Fibroblast of peridontal ligament (primary cell): ENCODE measurements at regions not wholly inside any gene's neighbourhood (a gene's known extent, or its start where the extent isn't known, plus 50 kb on each side); places are given as distances from the start of the nearest gene placed in this dataset.

ENCODE experiments used
- DNase-seq: peaks from one replicate; pipeline ENCODE4 v3.0.0-alpha.2; 2010; ENCODE audit errors: extremely low read depth

GRCh38 chr1:204736836-204737235 lies 51.3 kb upstream of the LRRN2 start:
- DNase-seq = no peak

DNA sequence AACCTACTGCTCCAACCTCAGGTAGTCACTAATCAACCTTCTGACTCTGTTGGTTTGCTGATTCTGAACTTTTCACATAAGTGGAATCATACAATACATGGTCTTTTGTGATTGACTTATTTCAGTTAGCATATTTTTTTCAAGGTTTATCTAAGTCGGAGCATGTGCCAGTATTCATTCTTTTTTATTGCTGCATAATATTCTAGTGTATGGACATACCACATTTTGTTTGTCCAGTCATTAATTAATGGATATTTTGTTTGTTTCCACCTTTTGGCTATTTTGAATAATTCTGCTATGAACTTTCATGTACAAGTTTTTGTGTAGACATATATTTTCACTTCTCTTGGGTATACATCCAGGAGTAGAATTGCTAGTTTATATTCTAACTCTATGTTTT lies 53.0 kb upstream of the LRRN2 start:
- no peak for DNase-seq

- DNase-seq = no peak
Measured at GRCh38 chr1:204740354-204740753, 54.8 kb upstream of the LRRN2 start.

DNA sequence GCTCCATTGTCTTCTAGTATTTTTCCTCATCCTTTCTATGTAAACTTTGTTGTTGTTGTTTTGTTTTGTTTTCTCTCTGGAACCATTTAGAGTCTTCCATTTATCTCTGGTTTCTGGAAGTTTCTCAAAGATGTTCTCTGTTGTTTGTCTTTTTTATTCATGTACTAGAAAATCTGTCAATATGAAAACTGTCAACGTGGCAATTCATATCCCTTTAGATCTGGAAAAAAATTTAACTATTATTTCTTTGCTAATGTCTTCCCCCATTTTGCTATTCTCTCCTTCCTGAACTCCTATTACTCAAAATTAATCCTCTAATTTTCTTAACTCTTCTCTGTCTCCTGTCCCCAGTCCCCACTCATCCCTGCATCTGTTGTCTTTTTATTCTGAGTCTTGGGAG lies 55.9 kb upstream of the LRRN2 start:
- DNase-seq = no peak

DNA sequence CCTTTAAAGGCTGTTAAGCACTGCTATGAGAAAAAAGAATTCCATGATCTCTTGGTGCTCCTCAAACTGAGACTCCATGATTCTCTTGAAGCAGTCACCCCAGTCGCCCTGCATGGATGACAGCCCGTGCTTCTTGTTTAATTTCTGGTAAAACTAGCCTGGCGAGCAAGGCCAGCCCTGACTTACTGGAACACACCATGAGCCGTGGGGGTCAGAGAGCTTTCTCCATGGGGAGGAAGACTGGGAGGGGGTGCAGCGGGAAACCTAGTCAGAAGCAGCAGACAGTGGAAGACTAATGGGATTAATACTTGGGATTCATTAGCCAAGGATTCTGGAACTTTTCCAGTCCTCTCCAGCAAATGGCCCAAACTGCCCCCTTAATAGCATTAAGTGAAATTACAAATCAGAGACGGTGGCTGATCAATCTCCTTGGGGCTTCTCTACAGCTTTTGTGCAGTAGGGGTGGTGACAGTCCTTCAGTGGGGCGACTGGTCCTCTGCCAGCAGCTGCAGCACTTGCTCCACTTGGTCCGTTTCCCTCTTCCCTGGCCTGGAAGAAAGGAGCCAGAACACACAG lies 57.2 kb upstream of the LRRN2 start:
- DNase-seq = no peak

DNA sequence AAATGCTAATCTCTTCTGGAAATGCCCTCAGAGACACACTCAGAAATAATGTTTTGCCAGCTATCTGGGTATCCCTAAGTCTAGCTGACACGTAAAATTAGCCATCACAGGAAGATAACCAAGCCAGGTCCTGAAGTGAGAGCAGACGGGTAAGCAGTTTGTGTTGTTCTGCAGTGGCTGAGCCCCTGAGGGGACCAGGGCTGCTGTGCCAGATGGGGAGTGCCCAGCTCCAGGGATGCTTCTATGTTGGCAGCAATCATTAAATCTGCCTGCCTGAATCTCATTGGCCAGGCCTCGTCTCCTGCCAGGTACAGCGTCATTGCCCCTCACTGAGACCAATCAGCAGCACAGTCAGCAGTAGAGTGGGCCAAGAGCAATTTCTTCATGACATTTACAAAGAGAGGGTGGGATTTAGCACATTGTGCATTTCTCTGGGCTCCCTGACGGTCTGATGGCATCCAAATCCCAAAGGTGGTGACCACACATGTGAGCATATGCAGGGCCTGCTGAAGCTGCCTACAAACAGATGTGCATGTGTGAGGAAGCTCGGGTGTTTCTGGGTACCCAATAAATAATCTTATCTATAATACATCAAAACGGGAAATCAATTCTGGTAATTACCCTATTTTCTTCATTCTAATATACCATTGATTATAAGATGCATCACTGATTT lies 58.7 kb upstream of the LRRN2 start:
- DNase-seq = no peak

GRCh38 chr1:204746838-204747442 lies 61.4 kb upstream of the LRRN2 start:
- DNase-seq = peak; percentile 36

DNA sequence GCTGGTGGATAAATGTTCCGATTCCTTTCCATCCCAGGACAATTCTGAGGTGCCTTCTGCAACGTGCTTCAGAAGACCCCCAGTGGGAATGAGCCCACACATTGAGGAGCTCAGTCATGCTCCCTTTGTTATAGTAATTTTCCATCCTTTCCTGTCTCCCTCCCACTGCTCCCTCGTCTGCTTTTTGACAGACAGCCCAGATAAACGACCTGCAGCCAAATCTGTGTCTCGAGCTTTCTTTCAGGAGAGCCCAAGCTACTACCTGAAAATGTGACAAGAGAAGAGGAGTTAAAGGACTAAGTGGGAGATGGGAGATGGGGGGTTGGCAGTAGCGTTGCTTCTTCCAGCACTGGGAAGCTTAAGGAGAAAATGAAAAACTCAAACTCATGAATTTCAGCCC lies 65.9 kb upstream of the LRRN2 start:
- DNase-seq = no peak

DNA sequence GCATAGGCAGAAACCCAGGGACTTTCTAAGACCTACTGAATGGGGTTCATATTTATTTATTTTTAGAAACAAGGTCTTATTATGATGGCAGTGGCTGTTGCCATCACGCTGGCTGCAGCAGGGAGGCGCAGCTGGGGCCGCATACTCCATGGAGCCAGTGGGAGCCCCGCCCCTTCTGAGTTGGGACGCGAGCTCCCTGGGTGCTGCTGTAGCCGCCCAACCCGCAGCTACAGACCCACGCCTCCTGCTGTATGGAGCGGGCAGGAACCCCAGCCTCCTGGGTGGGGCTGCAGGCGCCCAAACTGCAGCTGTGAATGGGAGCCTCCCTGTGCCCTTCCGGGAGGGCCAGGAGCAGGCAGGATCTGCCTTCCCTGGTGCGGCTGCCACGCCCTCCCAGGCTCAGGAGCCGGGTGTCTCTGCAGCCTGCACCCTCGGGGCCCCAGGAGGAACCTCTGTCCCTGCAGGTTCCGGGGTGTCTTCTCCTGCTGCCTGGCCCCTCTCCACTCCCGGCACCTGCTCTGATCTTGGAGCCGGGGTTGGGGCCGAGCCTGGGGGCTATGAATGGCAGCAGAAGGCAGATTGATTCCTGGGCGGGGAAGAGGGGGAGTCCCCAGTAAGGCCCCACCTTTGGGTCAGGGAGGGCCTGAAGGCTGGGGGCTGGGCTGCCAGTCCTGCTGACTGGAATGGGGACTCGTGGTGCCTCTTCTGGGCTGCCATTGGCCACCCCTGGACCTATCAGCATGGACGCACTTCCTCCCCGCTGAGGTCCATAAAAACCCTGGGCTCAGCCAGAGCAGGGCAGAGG lies 66.5 kb upstream of the LRRN2 start:
- no peak for DNase-seq

DNA sequence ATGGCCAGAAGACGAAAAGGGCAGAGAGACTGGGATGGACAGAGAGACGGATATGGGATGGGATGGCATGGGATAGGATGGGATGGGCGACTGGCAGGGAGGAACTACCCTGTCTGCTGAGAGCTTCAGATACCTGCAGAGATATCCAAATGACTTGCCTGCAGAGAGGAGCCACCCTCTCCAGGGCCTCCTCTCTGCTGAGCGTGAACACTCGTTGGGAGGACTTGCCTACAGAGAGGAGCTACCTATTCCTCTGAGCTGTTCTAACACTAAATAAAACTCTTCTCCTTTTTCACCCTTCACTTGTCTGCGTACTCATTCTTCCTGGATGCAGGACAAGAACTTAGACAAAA lies 67.1 kb upstream of the LRRN2 start:
- DNase-seq = no peak

DNA sequence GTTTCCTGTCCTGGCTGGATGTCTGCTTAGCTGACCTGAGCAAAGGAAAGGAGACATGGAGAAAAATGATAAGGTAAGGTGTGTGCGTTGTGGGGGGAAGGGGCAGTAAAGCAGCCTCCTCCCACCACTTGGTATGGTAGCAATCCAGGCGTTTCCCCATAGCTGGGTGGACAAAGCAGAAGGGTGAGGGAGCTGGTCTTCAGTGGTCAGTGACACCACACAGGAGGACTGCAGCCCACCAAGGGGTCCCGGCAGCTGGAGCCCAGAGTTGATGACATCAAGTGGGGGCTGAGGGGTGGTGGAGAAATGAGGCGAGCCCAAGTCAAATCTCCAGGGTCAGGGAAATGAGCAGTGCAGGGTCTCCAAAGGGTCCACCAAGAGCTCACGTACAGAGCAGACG lies 69.3 kb upstream of the LRRN2 start:
- DNase-seq = no peak

- DNase-seq = no peak
Measured at GRCh38 chr1:204756349-204756748, 70.8 kb upstream of the LRRN2 start.

DNA sequence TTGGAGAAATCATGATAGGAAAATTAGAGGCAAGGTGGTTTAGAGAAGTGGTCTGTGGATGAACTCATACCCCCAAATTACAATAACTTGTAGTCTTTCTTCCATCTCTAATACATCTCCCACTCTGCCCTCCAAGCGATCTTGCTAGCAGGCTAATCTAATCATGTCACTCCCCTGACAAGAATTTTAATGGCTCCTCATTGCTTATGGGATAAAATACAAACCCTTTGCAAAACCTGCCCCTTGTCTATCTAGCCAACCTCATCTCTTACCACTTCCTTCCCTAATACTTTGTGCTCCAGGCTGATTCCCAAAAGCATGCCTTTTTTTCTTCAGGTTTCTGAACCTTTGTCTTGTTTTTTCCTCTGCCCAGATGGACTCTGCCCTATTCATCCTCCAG lies 71.3 kb upstream of the LRRN2 start:
- no peak for DNase-seq

GRCh38 chr1:204758601-204759000 lies 73.1 kb upstream of the LRRN2 start:
- DNase-seq = no peak

DNA sequence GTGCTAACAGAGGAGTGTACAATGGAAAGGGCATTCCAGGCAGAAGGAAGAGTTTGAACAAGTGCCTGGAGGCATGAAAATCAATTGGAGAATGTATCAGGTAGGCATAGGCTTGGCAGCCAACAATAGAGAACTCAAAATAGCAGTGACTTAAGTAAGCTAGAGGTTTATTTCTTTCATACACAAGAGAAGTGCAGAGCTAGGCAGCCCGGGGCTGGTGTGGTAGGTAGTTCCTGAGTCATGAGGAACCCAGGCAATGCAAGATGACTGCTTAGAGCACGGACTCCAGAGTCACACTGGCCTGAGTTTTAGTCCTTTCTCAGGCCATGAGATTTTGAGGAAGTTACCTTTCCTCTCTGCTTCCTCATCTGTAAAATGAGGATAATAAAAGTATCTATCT lies 74.8 kb upstream of the LRRN2 start:
- no peak for DNase-seq

DNA sequence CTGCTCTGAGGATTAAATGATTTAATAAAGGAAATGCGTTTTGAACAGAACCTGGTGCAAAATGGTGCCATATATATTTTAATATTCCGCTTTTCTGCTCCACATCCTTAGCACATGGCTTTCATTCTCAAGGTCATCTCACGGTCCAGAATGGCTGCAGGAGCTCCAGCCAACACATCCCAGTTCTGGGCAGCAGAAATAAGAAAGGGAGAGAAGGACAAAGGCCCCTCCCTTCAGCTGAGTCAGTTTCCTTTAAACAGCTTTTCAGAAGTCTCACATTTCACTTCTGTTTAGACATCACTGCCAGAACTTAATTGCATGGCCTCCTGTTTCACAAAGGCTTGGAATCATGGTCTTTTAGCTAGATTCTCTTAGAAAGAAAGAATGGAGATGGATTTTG lies 75.2 kb upstream of the LRRN2 start:
- DNase-seq = peak; percentile 18

GRCh38 chr1:204763773-204764427 lies 78.4 kb upstream of the LRRN2 start:
- peak; percentile 40 for DNase-seq

DNA sequence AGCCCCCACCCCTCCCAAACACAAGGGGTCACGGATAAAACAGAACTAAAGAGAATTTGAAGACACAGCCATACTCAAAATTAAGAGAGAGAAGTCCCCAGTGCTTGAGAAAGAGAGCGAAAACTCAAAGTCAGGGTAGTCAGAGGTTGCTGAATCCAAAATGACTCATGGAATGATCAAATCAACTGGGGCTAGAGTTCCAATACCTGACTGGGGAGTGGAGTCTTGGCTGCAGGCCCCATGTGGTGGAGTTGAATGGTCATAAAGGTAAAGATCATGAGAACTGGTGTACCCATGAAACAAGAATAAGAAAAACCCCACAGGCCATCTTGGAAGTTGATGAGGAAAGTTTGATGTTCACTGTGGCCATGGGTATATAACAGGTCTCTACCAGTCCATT lies 84.5 kb upstream of the LRRN2 start:
- no peak for DNase-seq

DNA sequence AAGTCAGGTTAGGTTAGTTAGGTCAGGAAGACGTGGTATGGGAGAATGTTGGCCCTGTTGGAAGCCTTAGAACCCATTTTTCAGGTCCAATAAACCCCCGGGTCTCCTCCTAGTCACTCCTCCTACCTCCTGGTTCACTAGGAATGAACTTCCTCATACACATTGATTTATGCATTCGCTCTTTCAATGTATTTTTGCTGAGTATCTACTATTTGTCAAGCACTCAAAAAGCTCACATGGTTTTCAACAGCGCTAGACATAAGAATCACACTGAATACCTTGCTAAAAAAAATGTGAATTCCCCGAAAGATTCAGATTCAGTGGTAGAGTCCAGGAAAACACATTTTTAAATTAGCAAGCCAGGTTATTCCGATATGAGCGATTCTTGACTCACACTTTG lies 85.8 kb upstream of the LRRN2 start:
- DNase-seq = no peak

- no peak for DNase-seq
Measured at GRCh38 chr1:204773246-204773645, 87.7 kb upstream of the LRRN2 start.

- DNase-seq = no peak
Measured at GRCh38 chr1:204775546-204775945, 90.0 kb upstream of the LRRN2 start.

- DNase-seq = no peak
Measured at GRCh38 chr1:204777591-204777990, 92.1 kb upstream of the LRRN2 start.
